DMS79 treated with DMSO at 0.1 percent for 48 hours (cell line): ENCODE measurements at regions not wholly inside any gene's neighbourhood (a gene's known extent, or its start where the extent isn't known, plus 50 kb on each side); places are given as distances from the start of the nearest gene placed in this dataset.
"Not testable (repeated sequence)": the region's sequence is repeated elsewhere in the genome, so short reads cannot be mapped to it uniquely, and the experiment has no call there.

Experiments used
- DNase-seq: peaks from one replicate; lab custom pipeline; 2025; lab: John Stamatoyannopoulos, UW

- peak; percentile 64 for DNase-seq
Measured at GRCh38 chr7:24052572-24053260, 231.3 kb upstream of the NPY start.

DNA sequence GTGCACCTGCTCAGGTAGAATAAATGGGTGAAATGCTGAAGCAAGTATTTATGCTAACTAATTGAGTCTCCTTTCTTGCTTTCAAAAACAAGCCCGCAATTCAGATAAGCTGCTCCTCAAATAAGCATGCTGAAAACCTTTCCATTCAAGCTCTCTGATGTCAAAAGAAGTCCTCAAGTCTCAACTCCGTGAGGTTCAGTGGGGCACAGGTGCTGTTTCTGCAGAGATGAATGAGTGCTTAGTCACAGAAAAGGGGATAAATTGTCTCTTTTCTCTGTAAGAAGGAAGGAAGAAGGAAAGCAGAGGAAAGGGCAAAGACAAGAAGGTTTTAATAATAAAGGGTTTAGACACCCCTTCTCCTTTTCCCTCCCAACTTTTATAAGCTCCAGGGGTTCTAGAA, 229.8 kb upstream of the NPY start:
- DNase-seq: peak; percentile 25

GRCh38 chr7:24057243-24057642, 226.7 kb upstream of the NPY start:
- no peak for DNase-seq

DNA sequence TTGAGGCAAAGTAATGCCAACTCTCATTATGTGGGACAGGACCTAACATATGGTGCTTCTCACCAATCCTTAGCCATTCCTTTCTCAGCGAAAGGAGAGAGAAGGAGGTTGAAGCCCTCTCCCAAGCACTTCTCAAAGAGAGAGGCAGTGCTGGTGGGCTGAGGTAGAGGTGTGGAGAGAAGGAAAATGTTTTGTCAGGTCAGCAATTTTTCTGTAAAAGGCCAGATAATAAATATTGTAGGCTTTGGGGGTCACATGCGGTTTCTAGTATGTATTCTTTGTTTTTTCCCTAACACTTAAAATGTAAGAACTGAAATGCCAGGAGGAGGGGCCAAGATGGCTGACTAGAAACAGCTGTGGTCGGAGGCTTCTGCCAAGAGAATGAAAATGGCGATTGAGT, 225.0 kb upstream of the NPY start:
- DNase-seq: no peak

- DNase-seq: no peak
Measured at GRCh38 chr7:24059775-24060174, 224.2 kb upstream of the NPY start.

GRCh38 chr7:24063721-24064120, 220.3 kb upstream of the NPY start:
- DNase-seq: no peak

GRCh38 chr7:24069751-24070150, 214.2 kb upstream of the NPY start:
- DNase-seq: no peak

DNA sequence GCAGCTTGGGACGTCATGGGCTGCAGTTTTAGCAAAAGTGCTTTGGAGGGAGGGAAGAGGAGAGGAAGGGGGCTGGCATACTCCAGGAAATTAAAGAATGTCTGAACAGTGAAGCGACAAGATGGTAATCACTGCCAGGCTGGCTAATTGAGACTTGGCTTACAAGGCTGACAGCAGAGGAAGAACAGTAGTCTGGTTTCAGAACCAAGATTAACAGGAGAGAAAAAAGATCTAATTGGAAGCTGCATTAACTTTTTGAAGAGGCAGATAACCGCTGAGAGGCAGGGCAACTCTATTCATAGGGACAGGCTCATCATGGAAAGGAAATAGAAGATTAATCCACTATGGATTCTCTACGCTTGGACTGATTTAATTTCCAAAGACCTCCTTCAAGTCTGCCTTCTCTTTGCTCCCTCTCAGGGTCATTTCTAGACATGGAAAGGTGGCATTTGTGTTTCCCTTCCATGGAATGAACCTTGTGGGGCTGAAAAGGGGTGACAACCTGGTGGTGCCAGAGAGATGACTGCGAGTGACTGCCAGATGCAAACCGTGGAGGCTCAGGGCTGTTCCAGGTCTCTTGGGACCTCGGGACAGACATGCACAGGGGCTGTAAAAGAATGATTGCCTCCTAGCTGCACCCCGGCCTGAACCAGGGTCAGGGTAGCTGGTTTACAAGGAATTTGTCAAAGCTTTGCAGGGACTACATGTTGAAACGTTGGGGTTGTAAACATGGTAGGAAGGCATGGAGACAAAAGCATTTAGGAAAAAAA, 210.2 kb upstream of the NPY start:
- no peak for DNase-seq

DNA sequence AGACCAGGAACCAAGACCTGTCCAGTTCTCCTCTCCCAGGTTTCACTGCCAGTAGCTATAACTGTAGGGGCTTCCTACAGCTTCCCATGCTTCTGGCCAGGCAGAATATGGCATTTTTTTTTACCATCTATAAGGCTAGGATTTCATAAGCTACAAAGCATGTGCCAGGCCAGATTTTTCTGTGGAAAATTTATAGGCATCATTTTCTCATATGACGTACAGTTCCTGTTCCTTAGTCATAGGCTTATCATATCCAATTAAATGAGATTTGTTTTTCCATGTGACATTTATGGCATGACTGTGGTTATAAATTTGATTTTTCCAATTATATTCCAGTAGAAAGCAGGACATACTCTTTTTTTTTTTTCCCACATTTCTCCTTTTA, 208.6 kb upstream of the NPY start:
- DNase-seq: no peak

DNA sequence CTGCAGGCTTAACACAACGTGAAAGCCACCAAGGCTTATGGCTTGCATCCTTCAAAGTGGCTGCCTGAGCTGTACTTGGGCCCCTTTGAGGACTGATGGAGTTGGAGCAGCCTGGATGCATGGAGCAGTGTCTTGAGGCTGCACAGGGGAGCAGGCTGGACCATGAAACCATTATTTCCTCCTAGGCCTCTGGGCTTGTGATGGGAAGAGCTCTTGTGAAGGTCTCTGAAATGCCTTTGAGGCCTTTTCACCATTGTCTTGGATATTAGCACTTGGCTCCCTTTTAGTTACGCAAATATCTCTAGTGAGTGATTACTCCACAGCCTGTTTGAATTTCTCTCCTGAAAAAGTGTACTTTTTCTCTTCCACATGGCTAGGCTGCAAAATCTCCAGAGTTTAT, 201.2 kb upstream of the NPY start:
- no peak for DNase-seq

GRCh38 chr7:24102988-24103387, 181.0 kb upstream of the NPY start:
- no peak for DNase-seq

DNA sequence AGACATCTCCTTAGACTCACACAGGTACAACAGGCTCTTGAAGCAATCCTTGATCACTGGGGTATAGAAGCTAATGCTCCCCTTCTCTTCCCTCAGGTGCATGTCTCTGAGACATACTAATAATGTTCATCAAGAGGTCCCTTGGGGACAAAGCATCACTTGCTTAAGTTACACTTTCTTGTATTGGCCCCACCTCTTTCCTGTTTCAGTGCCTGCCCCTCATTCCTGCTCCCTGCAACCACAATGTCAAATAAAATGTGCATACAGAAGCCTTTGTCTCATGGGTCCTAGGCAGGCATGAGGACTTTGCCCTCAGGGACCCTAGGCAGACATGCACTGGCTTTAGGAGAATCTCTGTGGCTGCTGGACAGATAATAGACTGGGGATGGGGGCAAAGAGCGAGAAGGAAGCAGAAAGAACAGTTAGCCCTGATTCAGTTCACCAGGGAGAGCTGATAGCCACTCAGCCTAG, 175.0 kb upstream of the NPY start:
- no peak for DNase-seq

GRCh38 chr7:24110056-24110455, 173.9 kb upstream of the NPY start:
- DNase-seq: peak; percentile 37

DNA sequence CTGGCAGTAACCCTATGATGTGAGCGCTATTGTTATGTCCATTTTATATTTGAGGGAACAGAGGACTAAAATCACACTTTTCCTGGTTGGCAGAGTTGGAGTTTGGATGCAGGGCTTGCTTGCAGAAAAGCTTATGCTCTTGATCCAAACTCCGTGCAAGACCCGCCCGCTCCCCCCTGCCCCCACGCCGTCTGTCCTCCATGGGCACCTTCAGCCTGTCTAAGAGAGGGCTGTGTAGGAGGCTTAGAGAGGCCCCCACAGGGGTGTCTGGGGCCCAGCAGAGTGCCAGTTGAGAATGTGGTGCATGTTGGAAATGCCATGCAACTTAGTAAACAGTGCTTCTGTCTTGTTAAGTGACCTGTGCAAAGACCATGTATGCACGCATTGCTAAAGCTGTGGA, 170.5 kb upstream of the NPY start:
- DNase-seq: no peak

- DNase-seq: no peak
Measured at GRCh38 chr7:24115661-24116060, 168.3 kb upstream of the NPY start.

GRCh38 chr7:24117903-24118499, 166.0 kb upstream of the NPY start:
- DNase-seq: not testable (repeated sequence)

- peak; percentile 47 for DNase-seq
Measured at GRCh38 chr7:24119852-24120251, 164.1 kb upstream of the NPY start.

DNA sequence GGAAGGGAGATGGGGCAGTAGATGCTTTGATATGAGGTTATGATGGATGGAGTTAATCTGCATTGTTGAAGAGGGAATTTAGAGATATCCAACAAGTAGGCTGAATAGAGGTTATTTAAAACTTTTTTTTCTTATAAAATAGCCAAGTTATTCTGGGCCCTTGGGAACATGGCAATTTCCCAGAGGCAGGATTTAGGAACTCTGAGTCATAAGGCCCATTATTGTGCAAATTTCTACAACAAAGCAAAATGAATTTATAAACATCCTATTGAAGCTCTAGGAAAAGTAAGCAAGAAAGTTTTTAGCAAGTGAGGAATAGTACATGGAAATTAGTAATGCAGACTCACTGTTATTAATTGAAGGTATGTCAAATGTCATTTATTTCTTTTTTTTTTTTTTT, 160.9 kb upstream of the NPY start:
- no peak for DNase-seq

- no peak for DNase-seq
Measured at GRCh38 chr7:24125765-24126164, 158.2 kb upstream of the NPY start.

DNA sequence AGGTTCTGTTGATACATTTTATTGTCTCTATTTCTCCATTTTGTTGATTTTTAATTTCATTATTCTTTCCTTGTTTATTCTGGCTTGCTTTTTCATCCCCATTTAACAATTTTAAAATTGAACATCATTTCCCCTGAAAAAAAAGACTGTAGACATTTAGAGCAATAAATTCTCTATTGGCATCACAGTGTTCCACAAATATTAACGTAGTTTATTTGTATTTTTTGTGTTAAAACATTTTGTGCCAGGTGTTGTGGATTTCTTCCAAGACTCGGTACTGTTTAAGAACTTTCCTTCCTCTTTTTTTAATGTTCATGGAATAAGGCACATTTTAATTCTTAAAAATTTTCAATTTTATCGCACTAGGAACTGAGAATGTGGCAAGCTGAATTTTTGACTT, 156.1 kb upstream of the NPY start:
- DNase-seq: no peak

GRCh38 chr7:24129597-24129996, 154.4 kb upstream of the NPY start:
- no peak for DNase-seq

DNA sequence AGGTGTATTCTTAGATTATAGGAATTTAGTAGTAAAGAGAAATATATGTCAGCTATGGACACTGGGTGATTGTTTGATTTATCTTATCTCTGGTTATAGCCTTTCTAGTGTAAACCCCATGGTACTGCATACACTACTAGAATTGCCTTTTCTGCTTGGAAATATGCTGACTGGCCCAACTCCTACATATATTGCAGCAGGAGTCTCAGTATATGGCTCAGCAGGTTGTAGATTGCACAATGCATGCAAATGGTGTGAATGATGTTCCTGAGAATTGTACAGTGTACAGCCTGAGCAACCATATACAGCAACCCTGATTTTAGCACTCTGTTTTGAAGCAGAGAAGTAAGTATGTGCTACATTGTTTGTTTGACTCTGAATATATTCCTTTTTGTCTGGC, 153.4 kb upstream of the NPY start:
- no peak for DNase-seq

GRCh38 chr7:24133691-24134090, 150.3 kb upstream of the NPY start:
- DNase-seq: no peak
